ENCODE measurements at regions not wholly inside any gene's neighbourhood (a gene's known extent, or its start where the extent isn't known, plus 50 kb on each side); places are given as distances from the start of the nearest gene placed in this dataset.

DNA sequence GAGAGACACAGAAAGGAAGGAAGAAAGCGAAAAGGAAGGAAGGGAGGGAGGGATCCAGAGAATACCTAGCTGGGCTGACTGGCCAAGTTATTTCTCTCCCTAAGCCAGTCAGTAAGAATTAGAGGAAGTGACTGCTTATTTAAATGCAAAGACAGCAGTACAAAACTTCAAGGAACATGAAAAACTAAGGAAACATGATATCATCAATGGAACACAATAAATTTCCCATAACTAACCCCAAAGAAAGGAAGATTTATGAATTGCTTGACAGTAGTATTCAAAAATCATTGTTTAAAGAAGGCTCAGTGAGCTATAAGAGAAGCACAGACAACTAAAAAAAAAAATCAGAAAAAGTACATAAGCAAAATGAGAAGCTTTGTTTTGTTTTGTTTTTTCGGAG is 252.3 kb upstream of the SASH1 start:
- Mint-ChIP-seq H3K4me1 (ENCODE audit: unreplicated experiment) (peaks cover 14% of the 10 kb centered on the region), H3K27me3 (ENCODE audit: unreplicated experiment) (no peaks in the 10 kb centered on the region), H3K9me3 (ENCODE audit: unreplicated experiment) (peaks cover 47% of the 10 kb centered on the region)

DNA sequence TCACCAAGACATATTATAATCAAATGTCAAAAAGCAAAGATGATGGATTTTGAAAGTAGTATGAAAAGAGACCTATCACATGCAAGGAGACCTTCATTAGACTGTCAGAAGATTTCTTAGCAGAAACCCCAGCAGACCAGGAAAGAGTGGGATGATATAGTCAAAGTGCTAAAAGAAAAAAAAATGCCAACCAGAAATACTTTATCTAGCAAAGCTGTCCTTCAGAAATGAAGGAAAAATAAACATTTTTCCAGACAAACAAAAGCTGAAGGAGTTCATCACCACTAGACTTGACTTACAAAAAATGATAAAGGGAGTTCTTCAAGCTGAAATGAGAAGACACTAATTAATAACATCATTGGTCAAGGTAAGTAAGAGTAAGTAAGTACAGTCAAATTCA is 251.2 kb upstream of the SASH1 start:
- Mint-ChIP-seq H3K4me1 (ENCODE audit: unreplicated experiment) (peaks cover 4% of the 10 kb centered on the region), H3K4me3 (ENCODE audit: unreplicated experiment) (no peak overlapping the region), H3K27me3 (ENCODE audit: unreplicated experiment) (no peaks in the 10 kb centered on the region), H3K27ac (ENCODE audit: unreplicated experiment) (no peak overlapping the region), H3K9me3 (ENCODE audit: unreplicated experiment) (peaks cover 46% of the 10 kb centered on the region), H3K36me3 (ENCODE audit: unreplicated experiment) (peaks cover 11% of the 10 kb centered on the region)
- TF ChIP-seq, protein P1, sequence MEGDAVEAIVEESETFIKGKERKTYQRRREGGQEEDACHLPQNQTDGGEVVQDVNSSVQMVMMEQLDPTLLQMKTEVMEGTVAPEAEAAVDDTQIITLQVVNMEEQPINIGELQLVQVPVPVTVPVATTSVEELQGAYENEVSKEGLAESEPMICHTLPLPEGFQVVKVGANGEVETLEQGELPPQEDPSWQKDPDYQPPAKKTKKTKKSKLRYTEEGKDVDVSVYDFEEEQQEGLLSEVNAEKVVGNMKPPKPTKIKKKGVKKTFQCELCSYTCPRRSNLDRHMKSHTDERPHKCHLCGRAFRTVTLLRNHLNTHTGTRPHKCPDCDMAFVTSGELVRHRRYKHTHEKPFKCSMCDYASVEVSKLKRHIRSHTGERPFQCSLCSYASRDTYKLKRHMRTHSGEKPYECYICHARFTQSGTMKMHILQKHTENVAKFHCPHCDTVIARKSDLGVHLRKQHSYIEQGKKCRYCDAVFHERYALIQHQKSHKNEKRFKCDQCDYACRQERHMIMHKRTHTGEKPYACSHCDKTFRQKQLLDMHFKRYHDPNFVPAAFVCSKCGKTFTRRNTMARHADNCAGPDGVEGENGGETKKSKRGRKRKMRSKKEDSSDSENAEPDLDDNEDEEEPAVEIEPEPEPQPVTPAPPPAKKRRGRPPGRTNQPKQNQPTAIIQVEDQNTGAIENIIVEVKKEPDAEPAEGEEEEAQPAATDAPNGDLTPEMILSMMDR (IDR thresholded peaks at IDR 0.05) = no peak
- no peak for DNase-seq (ENCODE audit: extremely low spot score, unreplicated experiment)

More for the DNA sequence above, 252.3 kb upstream of the SASH1 start:
- TF ChIP-seq, protein P1 (IDR thresholded peaks at IDR 0.05) = no peak
- DNase-seq (ENCODE audit: extremely low spot score, unreplicated experiment) = no peak
- no peak overlapping the region for H3K27ac Mint-ChIP-seq (ENCODE audit: unreplicated experiment)
- no peak overlapping the region for H3K4me3 Mint-ChIP-seq (ENCODE audit: unreplicated experiment)
- H3K36me3 Mint-ChIP-seq (ENCODE audit: unreplicated experiment) = peaks cover 11% of the 10 kb centered on the region

DNA sequence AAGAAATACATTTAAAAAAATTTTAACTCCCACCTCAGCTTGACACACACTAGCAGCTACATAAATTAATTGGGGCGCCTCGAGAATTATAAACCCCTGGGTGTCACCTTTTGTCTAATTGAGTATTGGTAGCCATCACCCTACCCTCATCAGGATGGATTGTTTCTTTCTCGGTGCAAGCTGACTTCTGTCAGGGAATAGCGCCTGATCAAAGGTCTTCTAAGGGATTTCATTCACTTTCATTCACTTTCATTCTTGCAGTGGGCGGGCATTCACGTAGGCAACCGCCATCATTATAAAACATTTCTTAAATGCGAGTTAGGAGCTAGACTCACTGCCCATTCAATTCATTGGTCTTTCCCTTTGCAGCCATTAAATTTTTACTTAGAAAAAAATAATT is 239.2 kb upstream of the SASH1 start:
- Mint-ChIP-seq H3K4me3 (ENCODE audit: unreplicated experiment) (no peak overlapping the region), H3K27me3 (ENCODE audit: unreplicated experiment) (no peaks in the 10 kb centered on the region), H3K36me3 (ENCODE audit: unreplicated experiment) (no peaks in the 10 kb centered on the region), H3K27ac (ENCODE audit: unreplicated experiment) (no peak overlapping the region), H3K9me3 (ENCODE audit: unreplicated experiment) (no peaks in the 10 kb centered on the region), H3K4me1 (ENCODE audit: unreplicated experiment) (no peaks in the 10 kb centered on the region)
- no peak for DNase-seq (ENCODE audit: extremely low spot score, unreplicated experiment)
- TF ChIP-seq, protein P1 (IDR thresholded peaks at IDR 0.05) = no peak

- H3K27ac Mint-ChIP-seq (ENCODE audit: unreplicated experiment) = no peak overlapping the region
- no peak for DNase-seq (ENCODE audit: extremely low spot score, unreplicated experiment)
- no peaks in the 10 kb centered on the region for H3K36me3 Mint-ChIP-seq (ENCODE audit: unreplicated experiment)
- no peaks in the 10 kb centered on the region for H3K9me3 Mint-ChIP-seq (ENCODE audit: unreplicated experiment)
- TF ChIP-seq, protein P1 (IDR thresholded peaks at IDR 0.05) = no peak
- H3K27me3 Mint-ChIP-seq (ENCODE audit: unreplicated experiment) = no peaks in the 10 kb centered on the region
- H3K4me3 Mint-ChIP-seq (ENCODE audit: unreplicated experiment) = no peak overlapping the region
- H3K4me1 Mint-ChIP-seq (ENCODE audit: unreplicated experiment) = no peaks in the 10 kb centered on the region
These were observed 238.5 kb upstream of the SASH1 start for GRCh38 chr6:148104131-148104530.

- TF ChIP-seq, protein P1 (IDR thresholded peaks at IDR 0.05) = no peak
- no peaks in the 10 kb centered on the region for H3K4me1 Mint-ChIP-seq (ENCODE audit: unreplicated experiment)
- no peak overlapping the region for H3K4me3 Mint-ChIP-seq (ENCODE audit: unreplicated experiment)
- no peaks in the 10 kb centered on the region for H3K36me3 Mint-ChIP-seq (ENCODE audit: unreplicated experiment)
- no peaks in the 10 kb centered on the region for H3K27me3 Mint-ChIP-seq (ENCODE audit: unreplicated experiment)
- no peak for DNase-seq (ENCODE audit: extremely low spot score, unreplicated experiment)
- H3K27ac Mint-ChIP-seq (ENCODE audit: unreplicated experiment) = no peak overlapping the region
- H3K9me3 Mint-ChIP-seq (ENCODE audit: unreplicated experiment) = no peaks in the 10 kb centered on the region
These were observed 236.9 kb upstream of the SASH1 start for GRCh38 chr6:148105695-148106094.

Measured in osteocyte (in vitro differentiated cells).